ENCODE measurements at regions not wholly inside any gene's neighbourhood (a gene's known extent, or its start where the extent isn't known, plus 50 kb on each side); places are given as distances from the start of the nearest gene placed in this dataset.
"Not testable (repeated sequence)": the region's sequence is repeated elsewhere in the genome, so short reads cannot be mapped to it uniquely, and the experiment has no call there.

DNA sequence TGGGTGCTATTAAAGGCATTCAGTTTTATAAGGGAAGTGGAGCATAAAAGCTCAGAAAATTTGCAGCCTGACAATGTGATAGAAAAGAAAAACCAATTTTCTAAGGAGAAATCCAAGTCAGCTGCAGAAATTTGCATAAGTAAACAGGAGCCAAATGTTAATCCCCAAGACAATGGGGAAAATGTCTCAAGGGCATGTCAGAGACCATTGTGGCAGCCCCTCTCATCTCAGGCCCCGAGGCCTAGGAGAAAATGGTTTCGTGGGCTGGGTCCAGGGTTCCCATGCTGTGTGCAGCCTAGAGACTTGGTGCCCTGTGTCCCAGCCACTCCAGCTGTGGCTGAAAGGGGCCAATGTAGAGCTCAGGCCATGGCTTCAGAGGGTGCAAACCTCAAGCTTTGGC is 150.8 kb upstream of the E2F7 start:
- ATAC-seq; intact Hi-C loops (cut with DNase I); DNase-seq: not testable (repeated sequence)

DNA sequence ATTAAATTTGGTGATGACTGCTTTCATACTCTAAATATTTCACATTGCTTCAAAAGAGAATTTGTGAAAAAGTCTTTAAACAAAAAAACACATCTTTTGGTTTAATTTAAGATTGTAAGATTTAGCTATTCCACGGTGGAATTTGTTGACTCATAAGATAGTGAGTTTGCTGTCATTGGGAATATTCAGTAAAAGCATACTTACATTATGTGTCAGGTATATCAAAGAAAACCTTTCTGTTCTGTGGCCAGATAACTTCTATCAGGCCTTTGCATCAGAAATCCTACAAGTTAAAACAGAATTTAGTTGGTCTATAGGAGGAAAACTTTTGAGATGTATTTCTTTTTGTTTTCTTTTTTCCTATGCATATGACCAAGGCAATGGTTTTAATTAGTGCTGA is 148.8 kb upstream of the E2F7 start:
- intact Hi-C loops (cut with DNase I): no loop called here
- ATAC-seq (no peak), DNase-seq (no peak)

DNA sequence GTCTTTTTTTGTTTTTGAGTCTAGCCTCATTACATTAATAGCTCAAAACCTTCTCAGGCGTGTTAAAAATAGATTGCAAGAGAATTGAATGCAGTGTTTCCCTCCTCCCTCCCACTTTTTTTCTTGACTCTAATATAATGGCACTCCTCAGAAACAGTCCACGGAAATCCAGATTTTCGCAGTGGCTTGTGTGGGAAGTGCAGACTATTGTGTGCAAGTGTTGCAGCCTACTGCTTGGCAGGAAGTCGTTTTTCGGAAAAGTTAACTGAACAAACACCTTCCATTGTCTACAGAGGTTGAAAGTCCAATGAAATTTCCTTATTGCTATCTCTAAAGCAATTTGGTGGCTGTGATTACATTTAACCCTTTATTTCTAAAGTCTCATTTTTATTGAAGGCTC is 147.9 kb upstream of the E2F7 start:
- peak; percentile 59 to 61 for ATAC-seq
- intact Hi-C loops (cut with DNase I): no loop called here
- DNase-seq: peak; percentile 24

DNA sequence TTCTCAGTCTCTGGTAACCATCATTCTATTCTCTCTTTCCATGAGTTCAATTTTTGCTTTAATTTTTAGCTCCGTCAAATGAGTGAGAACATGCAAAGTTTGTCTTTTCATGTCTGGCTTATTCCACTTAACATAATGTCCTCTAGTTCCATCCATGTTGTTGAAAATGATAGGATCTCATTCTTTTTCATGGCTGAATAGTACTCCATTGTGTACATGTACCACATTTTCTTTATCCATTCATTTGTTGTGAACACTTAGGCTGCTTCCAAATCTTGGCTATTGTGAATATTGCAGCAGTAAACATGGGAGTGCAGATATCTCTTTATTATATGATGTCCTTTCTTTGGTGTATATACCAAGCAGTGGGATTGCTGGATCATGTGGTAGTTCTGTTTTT is 145.4 kb upstream of the E2F7 start:
- intact Hi-C loops (cut with DNase I): no loop called here
- no peak for DNase-seq
- no peak for ATAC-seq

DNA sequence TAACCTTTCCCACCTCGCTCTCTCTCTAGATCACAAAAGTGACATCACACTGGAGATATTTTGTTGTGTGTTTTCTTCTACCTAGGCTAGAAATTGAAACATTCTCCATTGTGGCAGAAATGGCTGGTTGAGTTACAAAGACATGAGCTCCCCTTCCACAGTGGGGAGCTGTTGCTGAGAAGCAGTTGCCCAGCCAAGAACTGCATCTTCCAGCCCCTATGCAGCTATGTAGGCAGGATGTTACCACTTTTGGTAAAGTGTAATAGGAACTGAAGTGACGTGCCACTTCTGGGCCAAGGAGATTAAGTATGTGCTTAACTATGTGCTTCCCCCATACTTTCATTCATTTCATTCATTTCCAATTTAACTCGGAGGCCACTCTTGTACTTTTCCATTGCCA is 138.7 kb upstream of the E2F7 start:
- DNase-seq: no peak
- ATAC-seq: no peak
- intact Hi-C loops (cut with DNase I): no loop called here

DNA sequence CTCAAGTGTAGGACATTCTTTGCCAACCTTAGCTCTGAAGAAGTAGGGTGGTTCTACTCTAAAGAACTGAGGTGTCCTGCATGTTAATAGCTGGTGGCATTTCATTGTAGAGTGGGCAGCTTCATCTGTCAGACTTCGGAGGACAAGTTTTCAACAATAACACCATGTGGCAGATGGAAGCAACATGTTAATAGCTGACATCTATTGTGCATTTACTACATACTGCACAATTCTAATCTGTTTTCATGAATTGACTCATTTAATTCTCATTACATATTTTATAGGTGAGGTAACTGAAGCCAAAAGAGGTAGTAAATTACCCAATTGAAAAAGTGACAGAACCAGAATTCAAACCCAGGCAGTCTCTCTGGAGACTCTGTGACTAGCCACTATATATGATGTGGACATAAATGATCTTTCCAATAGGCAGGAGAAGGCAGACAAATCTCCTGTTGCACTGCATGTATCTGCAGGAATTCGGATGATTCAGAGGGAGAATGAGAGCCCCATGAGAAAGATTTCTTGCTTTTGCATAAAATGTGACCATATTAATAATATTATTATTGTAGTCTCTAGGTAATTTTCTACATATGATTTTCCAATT is 137.2 kb upstream of the E2F7 start:
- intact Hi-C loops (cut with DNase I): no loop called here
- ATAC-seq (no peak), DNase-seq (no peak)

DNA sequence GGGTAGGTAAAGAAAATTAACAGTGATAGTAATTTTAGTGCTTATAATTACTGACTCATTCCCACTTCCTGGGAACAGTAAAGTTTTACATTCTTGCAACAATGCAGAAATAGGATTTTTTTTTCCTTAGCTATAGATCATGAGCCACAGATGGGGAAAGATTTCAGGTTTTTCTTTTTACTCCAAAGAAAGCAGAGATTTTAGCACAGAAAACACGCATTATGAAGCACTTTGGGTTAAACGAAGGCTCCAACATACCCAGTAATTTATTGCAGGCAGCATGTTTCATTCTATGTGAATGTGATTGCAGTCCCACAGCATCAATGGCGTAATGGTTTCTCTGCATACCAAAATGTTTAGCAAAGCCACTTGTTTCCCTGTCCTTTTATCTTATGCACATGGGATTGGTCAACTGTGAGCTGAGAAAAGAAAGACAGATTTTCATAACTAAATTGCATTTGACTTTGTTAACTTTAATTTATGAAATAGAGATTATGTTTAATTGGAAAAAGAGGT is 124.6 kb upstream of the E2F7 start:
- DNase-seq: no peak

DNA sequence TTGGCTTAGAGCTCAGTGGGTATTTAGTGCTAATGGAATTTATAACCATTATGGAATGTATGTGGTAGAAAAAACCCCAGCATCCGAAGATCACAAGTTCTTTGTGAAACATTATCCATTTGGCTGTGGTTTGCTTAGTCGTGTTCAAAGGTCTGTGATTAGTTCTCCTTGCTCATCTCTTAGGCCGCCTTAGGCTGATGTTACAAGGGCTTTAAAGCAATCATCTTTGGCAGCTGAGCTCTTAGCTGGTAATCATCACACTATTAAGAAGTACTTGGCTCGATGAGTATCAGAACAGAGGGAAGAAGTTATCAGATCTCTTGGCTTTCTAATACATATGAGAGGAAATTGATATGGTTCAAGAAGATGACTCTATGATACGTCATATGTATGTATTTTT is 124.1 kb upstream of the E2F7 start:
- ATAC-seq: no peak
- no peak for DNase-seq
- intact Hi-C loops (cut with DNase I): no loop called here

More for the DNA sequence above, 124.6 kb upstream of the E2F7 start:
- intact Hi-C loops (cut with DNase I): no loop called here
- no peak for ATAC-seq

DNA sequence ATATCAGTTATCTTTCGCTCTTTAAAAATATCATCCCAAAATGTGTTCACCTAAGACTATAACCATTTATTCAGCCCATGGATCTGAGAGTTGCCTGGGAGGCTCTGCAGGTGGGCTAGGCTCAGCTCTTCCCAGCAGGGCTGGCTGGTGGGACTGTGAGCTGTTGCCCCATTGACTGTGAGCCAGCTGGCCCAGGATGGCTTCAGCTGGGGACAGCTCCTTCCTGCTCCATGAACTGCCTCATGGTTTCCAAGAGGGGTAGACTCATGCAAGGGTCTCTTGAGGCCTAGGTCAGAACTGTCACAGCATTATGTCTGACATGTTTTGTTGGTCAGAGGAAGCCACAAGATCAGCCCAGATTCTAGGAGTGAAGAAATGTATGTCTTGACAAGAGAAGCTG is 114.1 kb upstream of the E2F7 start:
- intact Hi-C loops (cut with DNase I): no loop called here
- no peak for ATAC-seq
- no peak for DNase-seq

DNA sequence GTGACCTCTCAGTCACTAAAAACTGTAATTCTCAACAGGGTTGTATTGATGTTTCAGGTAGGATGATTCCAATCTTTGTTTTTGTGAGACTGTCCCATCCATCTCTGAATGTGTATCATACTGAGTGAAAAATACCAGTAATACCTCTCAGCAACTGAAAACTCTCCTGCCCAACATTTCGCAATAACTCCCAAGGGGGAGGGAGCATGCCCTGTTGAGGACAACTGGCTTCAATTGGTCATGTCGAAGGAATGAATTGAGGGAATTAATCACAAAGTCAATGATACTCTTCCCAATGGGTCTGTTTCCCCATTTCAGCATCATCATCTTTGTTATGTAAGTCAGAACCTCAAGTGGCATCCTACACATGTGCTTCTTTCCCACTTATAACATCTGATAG is 102.4 kb upstream of the E2F7 start:
- ATAC-seq (no peak), DNase-seq (no peak)
- intact Hi-C loops (cut with DNase I): no loop called here

DNA sequence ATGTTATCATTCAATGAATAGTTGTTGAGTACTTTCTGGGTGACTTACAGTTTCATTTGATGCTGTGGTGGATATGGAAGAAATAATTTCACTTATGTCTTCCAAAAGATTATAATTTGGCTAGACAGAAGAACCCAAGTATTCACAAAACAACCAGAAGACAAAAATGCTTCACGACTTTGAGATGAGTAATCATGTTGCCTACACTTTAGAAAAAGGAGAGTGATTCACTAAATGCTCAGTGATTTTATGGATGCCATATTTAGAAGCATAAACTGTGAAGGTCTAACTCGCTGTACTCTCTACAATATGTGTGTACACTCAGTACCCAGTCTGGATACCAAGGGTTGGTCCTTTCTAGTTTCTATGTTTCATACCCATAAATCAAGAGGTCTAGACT is 101.3 kb upstream of the E2F7 start:
- DNase-seq (no peak), ATAC-seq (no peak)
- intact Hi-C loops (cut with DNase I): no loop called here

DNA sequence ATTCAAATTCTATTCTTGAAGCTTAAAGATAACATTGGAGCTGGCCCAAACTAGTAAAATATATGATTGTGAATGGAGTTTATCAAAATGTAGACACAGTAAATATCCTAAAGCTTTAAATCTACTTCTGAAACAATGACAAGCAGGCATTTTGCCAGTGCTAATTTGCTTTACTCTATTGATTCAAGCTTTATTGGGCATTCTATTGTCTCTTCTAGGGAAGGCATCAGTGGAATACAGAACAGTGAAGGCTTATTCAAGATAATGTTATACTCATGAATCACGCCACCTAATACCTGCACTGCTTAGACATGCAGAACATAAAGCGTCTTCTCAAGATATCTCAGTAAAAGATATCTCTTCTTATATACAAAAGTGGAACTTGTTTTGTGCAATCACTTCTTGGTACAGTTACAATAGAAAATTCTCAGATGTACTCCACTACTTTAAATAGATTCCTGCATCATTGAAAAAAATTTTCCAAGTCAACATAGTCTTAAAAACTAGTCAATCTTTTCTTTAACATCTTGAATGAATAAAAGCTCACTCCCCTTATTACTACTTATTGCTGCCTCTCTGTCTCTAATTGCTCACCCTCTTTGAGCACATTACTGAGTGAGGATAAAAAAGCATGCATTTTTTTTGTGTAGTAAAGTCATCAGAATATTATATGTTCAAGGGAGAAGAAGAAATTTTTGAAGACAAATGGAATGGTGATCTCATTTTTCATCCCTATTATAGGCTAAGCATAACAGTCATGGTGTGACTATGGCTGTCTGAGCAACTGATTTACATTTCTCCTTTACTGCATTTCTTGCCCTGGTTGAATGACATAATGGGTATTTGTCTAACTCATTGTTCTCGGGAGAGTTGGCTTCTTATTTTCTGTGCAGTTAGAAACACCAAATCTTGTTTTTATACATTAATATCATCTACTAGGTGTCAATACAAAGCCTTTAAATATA is 98.0 kb upstream of the E2F7 start:
- DNase-seq (no peak), ATAC-seq (no peak)
- intact Hi-C loops (cut with DNase I): no loop called here

DNA sequence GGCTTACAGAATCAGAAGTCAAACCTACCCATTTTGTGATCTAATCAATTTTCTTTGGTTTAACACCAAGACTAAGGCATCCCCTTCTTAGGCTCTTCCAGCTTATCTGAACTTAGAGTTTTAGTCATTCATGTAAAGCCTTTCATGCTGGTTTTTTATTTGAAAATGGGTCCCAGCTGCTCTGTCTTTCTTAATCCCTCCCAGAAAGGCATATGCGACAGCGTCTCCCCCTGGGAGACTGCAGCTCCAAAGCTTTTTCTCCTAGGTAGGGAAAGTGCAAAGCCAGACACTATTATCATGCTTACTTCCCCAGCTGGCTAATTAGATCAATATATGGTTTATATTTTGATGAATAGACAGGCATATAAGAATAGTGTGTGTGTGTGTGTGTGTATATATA is 96.6 kb upstream of the E2F7 start:
- DNase-seq (no peak), ATAC-seq (no peak)
- intact Hi-C loops (cut with DNase I): no loop called here

DNA sequence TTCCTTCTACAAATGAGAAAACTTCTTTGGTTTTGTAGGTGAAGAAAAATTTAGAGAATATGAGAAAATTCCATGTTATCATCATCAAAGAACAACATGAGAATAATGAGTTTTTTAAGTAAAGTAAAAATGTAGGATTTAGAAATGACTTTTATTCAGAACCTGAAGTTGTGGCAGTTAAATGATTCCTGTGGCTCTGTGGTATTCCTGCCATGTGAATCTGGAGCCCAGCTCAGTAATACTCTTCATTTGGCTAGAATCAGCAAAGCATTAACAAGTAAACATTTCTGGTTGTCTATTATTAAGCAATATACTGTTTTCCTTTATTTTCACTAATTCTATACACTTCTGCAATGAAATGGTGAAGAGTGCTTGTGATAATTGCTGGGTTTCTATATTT is 95.6 kb upstream of the E2F7 start:
- no peak for DNase-seq
- no peak for ATAC-seq
- intact Hi-C loops (cut with DNase I): no loop called here

DNA sequence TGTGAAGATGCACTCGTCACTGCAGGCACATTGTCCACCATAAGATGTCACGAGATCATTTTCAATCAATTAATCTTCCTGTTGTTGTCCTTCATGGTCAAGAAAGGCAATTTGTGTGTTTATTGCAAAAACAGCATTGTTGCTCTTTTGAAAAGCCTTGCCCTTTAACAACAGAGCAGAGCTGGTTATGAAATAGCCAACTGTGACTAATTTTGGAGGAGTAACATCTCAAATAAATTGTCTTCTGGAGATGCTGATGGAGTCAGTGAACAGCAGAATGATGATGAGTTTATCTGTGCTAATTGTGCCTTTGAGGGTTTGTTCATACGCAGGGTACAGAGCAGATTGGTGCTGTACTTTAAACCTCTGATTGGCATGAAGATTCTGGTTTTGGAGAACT is 88.3 kb upstream of the E2F7 start:
- ATAC-seq (no peak), DNase-seq (no peak)
- intact Hi-C loops (cut with DNase I): loop anchor here (10.0 kb wide), 2 partner anchors 531 to 771 kb away; no protein-coding TSS in a partner anchor

DNA sequence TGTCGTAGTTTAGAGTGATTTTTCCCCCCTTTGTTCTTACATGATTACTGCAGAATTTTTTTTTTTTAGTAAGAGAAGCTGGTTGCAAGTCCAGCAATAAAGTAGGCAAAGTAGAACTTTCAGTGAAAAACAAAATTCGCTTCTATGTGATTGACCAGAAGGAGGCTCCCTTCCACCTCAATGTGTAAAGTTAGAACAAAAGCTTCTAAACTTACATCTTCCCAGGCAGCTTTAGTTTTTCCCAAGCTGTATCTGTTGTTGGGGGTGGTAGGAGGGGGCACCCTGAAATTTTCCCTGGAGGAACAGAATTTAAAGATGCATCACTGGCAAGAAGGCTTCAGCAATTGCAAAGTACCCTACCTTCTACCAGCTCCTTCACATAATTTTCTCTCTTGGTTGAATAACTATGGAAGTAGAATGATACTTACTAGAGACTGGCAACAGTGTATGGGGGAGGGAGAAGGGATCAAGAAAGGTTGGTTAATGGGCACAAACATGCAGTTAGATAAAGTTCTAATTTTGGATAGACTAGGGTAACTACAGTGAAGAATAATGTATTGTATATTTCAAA is 87.3 kb upstream of the E2F7 start:
- intact Hi-C loops (cut with DNase I): loop anchor here (1.0 to 10.0 kb wide), 3 partner anchors 532 to 772 kb away; no protein-coding TSS in a partner anchor
- ATAC-seq (peak in 1 of 2 donors; percentile 30), DNase-seq (no peak)

DNA sequence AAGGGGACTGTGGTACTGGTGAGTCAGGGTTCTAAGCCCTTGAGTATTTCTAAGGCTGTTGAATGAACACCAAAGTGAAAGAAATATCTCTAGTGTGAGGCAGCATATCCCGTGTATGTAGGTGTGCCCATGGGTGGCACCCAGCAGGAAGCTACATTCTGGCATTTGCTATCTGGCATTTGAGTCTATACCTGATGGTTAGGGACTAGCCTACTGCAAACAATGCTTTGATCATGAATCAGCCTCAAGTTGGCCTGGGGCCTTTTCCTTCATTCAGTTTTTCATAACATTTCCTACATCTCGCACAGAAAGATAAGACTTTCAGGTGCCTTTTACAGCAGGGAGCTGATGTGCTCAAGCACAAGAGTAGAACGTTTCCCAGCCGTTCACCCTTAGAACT is 85.7 kb upstream of the E2F7 start:
- no peak for ATAC-seq
- DNase-seq: no peak
- intact Hi-C loops (cut with DNase I): loop anchor here (10.0 kb wide), 2 partner anchors 534 to 774 kb away; no protein-coding TSS in a partner anchor

DNA sequence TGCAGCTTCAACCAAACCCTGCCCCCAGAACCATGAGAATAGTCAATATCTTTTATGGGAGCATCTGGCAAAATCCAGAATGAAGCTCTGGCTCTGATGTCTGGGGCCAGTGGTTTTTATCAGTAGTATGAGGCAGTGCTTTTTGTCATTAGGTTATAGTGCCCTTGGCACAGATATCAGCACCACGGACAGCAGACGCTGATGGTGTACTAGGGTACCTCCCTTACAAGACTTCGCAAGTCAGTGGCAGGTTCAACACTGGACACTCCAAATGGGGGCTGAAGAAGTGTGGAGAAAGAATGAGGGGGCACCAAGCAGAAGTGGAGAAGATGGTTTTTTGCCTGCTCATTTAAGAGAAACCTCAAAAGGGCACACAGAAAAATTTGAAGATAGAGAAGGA is 68.2 kb upstream of the E2F7 start:
- peak in 1 of 2 donors; percentile 55 for ATAC-seq
- intact Hi-C loops (cut with DNase I): no loop called here
- peak; percentile 34 for DNase-seq

DNA sequence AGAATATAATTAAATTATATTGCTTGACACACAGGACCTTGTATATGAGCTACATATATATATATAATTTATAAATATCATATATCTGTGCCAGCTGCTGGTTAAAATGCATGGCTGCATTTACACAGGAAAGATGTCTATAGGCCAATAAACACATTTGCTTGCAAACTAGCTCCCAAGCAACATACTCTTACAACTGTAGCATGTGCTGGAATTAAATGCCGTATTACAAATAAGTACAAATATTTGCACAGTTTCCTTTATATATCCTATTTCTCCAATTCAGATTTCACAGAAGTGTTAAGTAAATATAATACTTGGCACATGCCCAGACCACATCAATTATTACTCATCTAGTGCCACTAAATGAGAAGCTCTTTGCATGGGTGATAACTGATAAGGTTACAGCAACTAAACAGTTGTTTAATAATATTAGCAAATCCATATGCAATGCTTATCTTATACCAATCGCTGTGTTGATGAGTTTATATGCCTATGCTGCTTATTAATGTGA is 66.7 kb upstream of the E2F7 start:
- DNase-seq (no peak), ATAC-seq (no peak)
- intact Hi-C loops (cut with DNase I): no loop called here

DNA sequence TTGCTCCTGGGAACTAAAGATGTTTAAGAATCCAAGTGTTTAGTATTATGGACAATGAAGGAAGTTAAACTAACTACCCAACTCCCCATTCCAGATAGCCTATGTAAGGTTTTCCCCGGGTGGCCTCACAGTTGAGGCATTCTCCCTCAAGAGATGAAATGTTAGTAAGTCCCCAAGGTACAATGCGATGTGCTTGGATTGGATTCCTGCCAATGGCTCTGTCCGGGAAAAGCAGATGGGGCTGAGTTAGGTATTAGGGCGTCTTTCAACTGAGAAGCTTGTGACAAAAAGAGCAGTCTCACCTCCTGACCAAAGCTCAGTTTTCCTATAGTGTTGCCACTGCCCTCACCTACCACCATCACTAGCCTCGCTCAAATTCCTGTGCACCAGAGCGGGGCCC is 64.8 kb upstream of the E2F7 start:
- ATAC-seq: no peak
- intact Hi-C loops (cut with DNase I): no loop called here
- no peak for DNase-seq

All from left cardiac atrium (tissue), 4 donors.